ENCODE measurements at regions not wholly inside any gene's neighbourhood (a gene's known extent, or its start where the extent isn't known, plus 50 kb on each side); places are given as distances from the start of the nearest gene placed in this dataset.
"Not testable (repeated sequence)": the region's sequence is repeated elsewhere in the genome, so short reads cannot be mapped to it uniquely, and the experiment has no call there.

DNA sequence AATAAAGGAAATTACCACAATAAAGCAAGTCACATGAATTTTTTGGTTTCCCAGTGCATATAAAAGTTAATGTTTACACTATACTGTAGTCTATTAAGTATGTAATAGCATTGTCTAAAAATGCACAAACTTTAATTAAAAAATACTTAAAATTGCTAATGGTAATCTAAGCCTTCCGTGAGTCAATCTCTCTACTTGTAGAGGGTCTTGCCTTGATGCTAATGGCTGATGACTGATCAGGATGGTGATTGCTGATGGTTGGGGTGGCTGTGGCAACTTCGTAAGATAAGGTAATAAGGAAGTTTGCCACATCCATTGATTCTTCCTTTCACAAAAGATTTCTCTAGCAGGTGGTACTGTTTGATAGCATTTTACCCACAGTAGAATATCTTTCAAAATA lies 466.6 kb upstream of the PROX1 start:
- DNase-seq (ENCODE audit: low spot score in 2 of 2) (no peak), FAIRE-seq (no peak)

DNA sequence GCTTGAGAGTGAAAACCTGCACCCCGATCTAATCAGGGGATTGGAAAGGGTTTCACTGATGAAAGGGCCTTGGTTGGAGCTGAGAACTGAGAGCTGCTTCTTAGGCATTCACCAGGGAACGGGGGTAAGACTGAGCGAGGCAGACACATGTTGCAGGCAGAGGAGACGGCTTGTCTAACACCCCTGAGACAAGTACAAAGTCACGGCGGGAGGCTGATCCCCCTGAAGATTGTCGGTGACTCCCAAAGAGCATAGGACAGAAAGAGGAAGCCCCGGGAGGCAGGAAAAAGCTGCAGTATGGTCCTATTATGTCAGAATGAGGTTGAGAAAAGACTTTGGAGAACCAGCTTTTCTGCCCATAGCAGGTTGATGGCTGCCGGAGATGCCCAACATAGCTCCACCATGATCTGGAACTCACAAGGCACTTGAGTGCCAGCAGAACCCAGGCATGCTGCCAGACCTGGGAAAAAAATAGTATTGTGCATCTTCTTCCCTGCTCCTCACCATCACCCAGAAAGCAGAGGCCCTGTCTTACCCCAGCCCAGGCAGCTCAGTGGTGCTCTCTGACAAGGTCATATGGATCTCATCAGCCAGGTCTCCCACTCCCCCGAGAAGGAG lies 463.9 kb upstream of the PROX1 start:
- no peak for FAIRE-seq
- DNase-seq (ENCODE audit: low spot score in 2 of 2) = no peak

DNA sequence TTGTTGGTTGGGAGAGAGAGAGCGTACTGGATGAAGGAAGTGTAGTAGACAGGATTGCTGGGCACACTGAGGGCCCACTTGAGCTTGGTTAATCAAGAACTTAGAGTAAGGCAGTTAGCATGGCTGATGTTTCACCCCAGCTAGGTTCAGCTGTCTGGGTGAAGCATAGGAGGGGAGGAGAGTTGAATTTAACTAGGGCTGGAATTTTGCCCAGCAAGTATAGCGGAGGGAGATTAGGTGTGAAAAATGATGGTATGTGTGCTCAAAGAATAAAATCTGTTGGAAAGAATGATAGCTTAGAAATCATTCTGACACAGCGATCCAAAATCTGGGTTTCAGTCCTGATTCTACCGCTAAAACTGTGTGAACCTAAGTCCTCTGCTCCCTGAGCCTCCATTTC lies 461.5 kb upstream of the PROX1 start:
- no peak for DNase-seq (ENCODE audit: low spot score in 2 of 2)

DNA sequence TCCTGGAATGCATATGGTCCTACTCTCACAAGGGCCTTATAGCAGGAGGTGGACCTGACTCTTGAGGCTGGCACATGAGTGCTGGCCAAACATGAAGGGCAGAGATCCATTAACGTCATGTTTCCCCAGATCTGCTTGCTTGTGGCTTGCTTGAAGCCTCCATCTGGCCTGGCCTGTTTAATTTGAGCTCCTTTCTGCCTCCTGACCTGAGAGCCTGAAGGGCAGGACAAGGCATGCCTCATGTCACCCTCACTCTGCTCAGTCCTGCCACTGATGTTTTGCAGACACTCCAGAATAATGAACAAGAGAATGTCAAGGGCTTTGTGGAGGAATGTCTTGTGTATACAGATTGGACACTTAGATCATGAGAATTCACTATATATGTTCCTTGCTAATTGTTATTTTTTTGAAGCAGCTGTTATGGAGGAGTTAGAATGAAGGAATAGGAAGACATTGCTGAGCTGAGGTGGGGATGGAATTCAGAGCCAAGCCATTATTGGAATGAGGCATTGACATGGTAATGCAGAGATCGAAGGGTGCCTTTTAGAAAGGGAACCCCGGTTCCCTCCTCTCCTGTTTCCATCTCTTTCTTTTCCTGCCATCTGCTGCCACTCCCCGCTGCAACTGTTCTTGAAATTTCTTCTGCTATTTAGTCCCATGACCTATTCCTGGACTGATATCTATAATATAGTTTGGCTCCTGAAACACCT lies 457.0 kb upstream of the PROX1 start:
- FAIRE-seq = no peak

More for the DNA sequence above, 461.5 kb upstream of the PROX1 start:
- FAIRE-seq = no peak

DNA sequence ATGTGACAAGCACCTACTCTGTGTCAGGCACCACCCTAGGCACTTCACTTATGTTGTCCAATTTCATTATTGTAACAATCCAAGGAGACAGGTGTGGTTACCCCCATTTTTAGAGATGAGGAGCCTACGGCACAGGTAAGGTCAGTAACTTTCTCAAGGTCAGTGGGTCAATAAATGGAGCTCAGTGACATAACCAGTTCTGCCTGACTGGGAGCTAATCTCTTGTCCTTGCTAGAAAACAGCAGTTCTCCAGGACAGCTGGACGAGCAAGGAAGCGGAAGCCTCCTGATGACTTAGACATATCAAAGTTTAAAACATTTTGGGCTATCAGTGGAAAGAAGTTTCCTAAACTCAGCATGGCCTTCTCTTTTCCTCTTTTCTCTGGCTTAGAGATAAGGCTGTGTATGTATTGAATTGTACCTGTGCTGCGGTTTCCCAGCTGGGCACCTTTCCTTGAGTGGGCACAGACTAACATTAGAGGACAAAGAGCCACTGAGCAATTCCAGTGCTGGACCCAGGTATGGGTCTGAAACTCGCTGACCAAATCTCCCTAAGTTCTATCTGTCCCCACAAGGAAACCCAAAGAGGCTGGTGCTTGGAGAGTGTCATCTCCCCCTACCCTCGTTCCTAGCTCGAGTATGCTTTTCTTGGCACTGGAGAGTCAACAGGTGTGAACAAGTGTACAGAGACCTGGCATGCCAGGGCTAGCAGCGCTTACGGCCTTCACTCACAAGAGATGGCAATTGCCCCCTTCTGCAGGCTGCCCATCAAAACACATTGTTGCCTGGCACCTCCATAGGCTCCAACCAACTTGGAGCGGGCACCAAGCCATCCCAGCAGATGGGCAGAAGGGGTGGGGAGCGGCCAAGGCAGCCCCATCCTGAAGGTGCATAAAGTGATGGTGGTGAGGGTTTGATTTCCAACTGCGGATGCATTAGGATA lies 456.1 kb upstream of the PROX1 start:
- no peak for DNase-seq (ENCODE audit: low spot score in 2 of 2)
- no peak for FAIRE-seq

More for the DNA sequence above, 457.0 kb upstream of the PROX1 start:
- DNase-seq (ENCODE audit: low spot score in 2 of 2) = no peak

DNA sequence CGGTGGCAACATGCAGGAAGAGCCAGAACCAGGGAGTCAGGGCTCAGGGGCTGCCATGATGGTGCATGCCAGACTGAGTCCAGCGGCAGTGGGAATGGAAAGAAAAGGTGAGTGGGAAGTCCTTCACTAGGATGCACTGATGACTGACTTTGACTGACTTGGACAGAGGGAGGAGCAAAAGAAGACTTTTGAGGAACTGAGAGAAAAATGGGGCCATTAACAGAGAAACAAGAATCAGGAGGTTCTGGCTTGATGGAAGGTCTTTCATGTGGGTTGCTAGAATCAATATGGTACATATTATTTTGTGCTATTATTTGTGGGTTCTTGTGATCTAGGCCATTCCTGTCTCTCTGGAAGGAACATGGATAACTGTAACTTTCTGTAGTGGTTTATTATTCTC lies 454.6 kb upstream of the PROX1 start:
- FAIRE-seq (no peak), DNase-seq (ENCODE audit: low spot score in 2 of 2) (no peak)

DNA sequence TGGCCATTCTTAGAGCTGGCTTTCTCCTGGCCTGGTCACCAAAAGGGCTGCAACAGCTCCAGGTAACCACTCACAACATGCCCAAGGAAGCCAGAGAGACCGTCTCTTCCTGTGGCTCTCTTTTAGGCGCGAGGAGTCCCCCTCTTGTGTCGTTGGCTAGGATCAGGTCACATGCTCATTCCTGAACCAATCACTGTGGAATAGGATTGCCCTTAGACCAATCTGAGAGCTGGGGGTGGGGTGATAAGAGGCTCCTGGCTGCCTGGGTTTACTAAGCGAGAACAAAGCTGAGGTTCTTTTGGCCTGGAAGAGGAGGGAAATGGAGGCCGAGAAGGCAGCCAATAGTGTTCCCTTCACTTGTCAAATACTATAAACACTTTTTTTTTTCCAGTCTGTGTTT lies 452.1 kb upstream of the PROX1 start:
- DNase-seq (ENCODE audit: low spot score in 2 of 2) (no peak), FAIRE-seq (no peak)

DNA sequence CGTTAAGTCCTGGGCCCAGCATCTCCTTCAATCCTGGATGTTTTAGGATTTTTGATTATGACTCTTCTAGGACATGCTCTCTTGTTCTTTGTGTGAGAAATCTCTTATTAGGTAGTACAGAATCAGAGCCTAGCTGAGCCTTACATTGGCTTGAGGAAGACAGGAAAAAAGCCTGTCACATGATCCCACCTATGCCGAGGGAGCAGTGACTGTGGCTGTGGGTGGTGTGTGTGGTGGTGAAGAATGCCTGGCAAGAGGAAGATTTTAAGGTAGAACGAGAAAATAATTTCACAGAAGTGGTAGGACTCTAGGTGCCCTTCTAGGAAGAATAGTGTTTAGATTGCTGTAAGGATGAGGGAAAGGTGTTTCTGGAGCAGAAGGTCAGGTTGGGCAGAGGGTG lies 449.5 kb upstream of the PROX1 start:
- DNase-seq (ENCODE audit: low spot score in 2 of 2) (no peak), FAIRE-seq (no peak)

DNA sequence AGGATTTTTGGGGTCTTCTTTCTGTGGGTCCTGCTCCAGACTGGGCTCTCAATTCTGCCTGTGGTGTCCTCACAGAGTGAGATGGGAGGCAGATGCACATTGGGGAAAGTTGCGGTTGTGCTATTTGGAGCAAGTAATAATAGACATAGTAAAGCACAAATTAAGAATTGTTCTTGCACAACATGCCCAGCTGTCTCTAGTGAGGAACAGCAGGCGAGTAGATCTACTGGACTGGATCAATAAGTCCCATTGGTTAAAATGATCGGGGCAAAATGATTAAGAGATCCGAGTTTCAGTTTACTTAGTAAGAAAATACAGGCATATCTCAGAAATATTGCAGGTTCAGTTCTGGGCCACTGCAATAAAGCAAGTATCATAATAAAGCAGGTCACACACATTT lies 448.3 kb upstream of the PROX1 start:
- FAIRE-seq (no peak), DNase-seq (ENCODE audit: low spot score in 2 of 2) (no peak)

DNA sequence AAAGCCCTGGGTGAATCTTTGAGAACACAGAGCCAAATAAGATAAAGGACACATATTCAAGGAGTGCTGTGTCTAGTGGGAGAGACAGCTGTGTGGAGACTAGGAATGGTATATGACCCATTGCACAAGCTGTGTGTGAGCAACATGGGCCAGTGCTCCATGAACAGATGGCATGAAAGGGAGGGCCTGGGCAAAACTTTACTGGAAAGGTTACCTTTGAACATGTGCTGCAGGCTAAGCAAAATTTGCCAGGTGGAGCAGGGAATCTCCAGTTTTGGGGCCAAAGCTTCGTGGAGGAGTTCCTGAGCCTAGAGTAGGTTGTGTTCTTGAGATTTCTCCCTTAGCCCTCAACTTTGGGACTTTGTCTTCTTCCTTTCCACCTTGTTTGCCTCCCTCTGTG lies 446.1 kb upstream of the PROX1 start:
- no peak for DNase-seq (ENCODE audit: low spot score in 2 of 2)
- no peak for FAIRE-seq

DNA sequence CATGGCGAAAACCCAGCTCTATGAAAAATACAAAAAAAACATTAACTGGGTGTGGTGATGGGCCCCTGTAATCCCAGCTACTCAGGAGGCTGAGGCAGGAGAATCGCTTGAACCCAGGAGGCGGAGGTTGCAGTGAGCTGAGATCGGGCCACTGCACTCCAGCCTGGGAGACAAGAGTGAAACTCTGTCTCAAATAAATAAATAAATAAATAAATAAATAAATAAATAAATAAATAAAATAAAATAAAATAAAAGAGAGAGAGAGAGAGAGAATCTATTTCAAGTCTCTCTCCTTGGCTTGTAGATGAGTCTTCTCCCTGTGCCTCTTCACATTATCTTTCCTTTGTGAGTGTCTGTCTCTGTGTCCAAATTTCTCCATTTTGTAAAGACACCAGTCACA lies 442.6 kb upstream of the PROX1 start:
- FAIRE-seq; DNase-seq (ENCODE audit: low spot score in 2 of 2): not testable (repeated sequence)

DNA sequence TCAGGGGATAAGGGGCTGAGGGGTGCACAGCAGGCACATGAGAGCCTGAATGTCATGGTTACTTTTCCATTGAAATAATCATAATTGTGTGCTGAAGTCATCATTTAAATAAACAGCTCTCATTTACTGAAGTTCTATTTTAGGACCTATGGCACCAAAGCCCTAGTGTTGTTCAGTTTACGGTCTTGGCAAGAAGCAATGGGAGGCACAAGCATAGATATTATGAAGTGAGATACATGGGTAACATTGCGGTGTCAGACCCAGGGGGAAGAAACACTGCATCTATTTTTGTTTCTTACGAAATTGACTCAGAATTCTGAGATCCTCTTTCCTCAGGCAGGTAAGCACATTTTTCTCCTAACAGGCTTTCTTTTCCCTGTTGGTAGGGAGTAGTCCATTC lies 437.8 kb upstream of the PROX1 start:
- FAIRE-seq (no peak), DNase-seq (ENCODE audit: low spot score in 2 of 2) (no peak)

DNA sequence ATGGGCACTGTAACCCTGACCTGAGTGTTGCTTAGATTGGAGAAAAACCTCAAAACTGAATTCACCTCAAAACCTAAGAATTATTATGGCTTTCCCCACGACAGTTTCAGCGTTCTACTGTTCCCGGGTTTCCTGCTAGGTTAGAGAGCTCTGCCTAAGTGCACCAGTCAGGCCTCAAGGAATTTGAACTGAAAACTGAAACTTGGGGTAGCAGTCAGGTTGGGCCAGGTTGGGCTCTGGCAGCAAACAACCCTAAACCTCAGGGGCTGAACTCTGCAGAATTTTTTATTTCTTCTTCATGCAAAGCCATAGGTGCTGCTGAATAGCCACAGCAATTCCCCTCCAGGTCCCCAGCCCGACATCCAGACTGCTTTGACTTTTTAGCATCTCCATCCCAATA lies 437.0 kb upstream of the PROX1 start:
- no peak for FAIRE-seq
- DNase-seq (ENCODE audit: low spot score in 2 of 2) = no peak

DNA sequence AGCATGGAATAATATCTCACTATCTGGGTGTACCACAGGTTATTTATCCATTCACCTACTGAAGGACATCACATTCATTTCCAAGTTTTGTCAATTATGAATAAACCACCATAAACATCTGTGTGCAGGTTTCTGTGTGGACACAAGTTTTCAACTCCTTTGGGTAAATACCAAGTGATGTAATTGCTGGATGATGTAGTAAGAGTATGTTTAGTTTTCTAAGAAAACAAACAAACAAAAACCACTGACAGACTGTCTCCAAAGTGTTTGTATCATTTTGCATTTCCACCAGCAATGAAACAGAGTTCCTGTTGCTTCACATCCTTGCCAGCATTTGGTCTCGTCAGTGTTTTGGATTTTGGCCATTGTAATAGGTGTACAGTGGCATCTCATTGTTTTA lies 435.7 kb upstream of the PROX1 start:
- FAIRE-seq (no peak), DNase-seq (ENCODE audit: low spot score in 2 of 2) (no peak)

DNA sequence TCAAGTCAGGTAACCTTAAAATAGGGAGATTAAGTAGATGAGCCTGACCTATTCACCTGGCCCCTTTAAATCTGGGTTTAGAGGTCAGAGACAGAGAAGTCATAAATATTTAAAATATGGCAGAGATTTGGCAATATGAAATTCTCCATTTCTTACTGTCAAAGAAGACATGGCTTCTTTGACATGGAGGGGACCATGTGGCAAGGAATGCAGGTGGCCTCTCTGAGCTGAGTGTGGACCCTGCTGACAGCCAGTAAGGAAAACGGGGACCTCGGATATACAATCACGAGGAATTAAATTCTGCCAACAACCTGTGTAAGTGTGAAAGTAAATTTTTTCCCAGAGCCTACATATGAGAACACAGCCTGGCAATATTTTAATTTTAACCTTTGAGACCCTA lies 427.5 kb upstream of the PROX1 start:
- FAIRE-seq (no peak), DNase-seq (ENCODE audit: low spot score in 2 of 2) (no peak)

DNA sequence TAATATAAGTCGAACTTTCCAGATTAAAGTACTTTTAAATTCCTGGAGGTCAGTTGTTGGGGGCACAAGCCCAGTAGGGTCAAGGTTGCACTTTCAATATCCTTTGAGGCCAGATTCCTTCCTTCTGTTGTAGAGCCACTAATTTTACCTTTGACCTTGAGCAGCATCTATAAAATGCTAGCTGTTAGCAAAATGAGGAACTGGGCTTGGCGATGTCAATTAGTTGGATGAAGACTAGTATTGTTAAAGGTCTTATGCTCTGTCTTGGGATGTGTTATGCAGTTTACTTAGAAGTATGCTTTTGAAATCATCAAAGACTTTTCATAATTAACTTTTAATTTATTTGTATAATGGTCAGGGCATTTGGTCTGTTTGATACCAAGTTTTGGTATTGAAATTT lies 425.9 kb upstream of the PROX1 start:
- FAIRE-seq (no peak), DNase-seq (ENCODE audit: low spot score in 2 of 2) (no peak)

DNA sequence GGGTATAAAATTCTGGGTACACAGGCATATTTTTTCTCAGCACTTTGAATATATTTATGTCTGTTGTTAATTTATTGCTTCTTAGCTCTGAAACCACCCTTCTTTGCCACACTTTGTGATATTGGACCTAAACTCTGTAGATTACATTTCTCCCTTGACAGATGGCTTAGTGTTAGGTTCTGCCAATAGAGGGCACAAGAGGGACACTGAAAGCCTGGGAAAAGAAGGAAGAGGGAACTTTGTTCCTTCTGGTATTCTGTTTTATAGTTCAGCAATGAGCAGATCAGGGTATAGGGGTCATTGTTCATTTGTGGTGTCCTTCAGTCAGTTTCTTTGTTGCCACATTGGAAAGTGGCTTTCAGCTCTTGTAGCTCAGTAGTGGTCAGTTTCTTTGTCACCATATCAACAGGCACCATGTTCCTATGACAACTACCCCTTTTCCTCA lies 423.5 kb upstream of the PROX1 start:
- DNase-seq (ENCODE audit: low spot score in 2 of 2) (no peak), FAIRE-seq (no peak)

DNA sequence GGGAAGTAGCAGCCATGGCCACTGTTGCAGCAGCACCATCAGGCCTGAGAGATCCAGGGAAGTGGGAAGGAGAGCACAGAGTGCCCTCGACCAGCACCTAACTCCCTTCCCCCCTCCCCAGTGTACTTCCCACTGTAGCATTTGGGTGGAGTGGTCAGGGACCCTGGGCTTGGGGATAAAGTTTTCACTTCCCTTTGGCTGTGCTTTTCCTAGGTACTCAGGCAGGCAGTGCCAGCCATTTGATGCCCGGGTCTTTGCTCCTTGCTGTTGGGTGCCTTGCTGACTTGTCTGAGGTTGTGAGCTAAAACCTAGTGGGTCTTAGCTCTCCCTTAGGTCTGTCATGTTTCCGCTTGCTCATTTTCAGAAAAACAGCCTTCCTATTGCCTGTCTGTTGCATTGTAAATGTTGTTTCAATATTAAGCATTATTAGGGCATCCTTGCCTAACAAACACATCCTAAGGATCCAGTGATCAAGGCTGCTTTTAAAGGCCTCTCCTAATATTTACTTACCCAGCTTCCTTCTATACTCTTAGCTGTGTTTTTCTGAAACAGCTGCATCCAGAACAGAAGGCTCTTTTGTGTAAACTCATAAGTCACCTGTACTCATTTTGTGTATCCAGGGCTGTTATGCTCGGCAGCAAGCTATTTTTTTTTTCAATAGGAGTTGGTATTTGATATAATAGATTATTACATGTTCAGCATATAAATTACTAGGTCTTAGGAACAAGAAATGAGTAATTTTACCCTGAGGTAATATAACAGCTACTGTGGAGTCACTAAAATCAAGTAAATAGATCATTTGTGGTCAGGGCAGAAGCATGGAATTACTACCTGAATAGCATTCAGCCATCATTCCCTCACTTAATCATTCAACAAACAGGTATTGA lies 418.6 kb upstream of the PROX1 start:
- DNase-seq (ENCODE audit: low spot score in 2 of 2) = no peak
- no peak for FAIRE-seq

DNA sequence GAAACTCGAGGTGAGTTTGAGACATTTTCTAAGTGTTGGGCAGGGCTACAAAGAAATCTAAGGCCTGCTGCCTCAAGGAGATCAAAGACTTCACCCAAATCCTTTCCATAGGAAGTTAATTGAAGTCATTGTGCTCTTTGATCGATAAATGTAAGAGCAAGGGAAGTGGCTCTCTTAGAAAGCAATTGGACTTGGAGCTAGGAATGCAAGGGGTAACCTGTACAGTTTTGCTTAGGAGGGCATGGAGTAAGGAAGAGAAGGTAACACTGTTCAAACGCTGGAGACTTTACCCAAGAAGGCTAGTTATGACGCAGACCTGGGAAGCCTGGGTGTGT lies 418.0 kb upstream of the PROX1 start:
- no peak for FAIRE-seq
- no peak for DNase-seq (ENCODE audit: low spot score in 2 of 2)

DNA sequence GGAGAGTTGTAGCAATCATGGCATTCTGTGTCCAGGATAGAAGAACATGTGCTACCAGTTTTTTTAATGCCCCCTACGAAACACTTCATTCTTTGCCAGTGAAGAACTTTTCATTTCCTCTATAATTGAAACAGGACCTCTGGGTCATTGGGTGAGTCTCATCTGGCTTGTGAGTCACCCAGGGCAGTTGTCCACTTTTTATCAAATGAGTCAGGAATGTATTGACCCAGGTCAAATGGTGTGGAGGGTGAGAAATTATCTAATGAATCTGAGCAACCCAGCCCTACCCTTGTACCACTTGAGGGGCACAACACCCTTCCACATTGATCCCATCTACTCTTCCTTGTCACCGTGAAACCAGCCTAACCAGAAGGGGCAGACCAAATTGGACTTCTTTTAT lies 417.3 kb upstream of the PROX1 start:
- no peak for DNase-seq (ENCODE audit: low spot score in 2 of 2)
- no peak for FAIRE-seq

DNA sequence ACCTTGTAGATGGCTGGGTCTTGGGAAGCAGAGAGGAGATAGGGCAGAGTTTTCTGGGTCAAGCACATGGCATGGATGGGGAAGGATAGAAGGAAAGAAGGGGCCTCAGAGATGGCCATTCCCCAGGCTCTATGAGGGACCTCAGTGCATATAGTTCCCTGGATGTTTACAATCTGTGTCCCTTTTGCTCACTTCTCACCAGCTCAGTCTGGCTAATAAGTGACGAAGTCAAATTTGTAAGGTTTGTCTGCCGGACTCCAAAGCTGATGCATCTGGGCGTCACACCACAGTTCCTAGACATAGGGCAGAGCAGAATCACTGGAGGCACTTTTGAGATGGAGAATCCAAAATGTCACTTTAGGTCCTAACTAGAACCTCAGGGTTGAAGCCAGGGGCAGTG lies 416.4 kb upstream of the PROX1 start:
- no peak for DNase-seq (ENCODE audit: low spot score in 2 of 2)
- no peak for FAIRE-seq

All from frontal cortex (tissue), 3 donors.